OCI-LY3 (cell line): ENCODE measurements at regions not wholly inside any gene's neighbourhood (a gene's known extent, or its start where the extent isn't known, plus 50 kb on each side); places are given as distances from the start of the nearest gene placed in this dataset.

Source experiments
- EZH2phosphoT487 ChIP-seq: fragments of 200-600 bp; shearing (Covaris generic); IDR thresholded peaks from 2 replicates; pipeline ENCODE4 v1.6.1; 2018; ENCODE audit warnings: antibody characterized with exemption, mixed run types, low read depth
- TF ChIP-seq, protein P1 (sequence below): fragments of 200-600, 300-600 bp; sonication (generic); IDR thresholded peaks from 2 replicates; pipeline ENCODE4 v1.5.1; 2014; ENCODE audit warnings: antibody characterized with exemption, low read length, low read depth

- TF ChIP-seq, protein P1, sequence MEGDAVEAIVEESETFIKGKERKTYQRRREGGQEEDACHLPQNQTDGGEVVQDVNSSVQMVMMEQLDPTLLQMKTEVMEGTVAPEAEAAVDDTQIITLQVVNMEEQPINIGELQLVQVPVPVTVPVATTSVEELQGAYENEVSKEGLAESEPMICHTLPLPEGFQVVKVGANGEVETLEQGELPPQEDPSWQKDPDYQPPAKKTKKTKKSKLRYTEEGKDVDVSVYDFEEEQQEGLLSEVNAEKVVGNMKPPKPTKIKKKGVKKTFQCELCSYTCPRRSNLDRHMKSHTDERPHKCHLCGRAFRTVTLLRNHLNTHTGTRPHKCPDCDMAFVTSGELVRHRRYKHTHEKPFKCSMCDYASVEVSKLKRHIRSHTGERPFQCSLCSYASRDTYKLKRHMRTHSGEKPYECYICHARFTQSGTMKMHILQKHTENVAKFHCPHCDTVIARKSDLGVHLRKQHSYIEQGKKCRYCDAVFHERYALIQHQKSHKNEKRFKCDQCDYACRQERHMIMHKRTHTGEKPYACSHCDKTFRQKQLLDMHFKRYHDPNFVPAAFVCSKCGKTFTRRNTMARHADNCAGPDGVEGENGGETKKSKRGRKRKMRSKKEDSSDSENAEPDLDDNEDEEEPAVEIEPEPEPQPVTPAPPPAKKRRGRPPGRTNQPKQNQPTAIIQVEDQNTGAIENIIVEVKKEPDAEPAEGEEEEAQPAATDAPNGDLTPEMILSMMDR, result no peak
- TF ChIP-seq EZH2phosphoT487, result no peak
These were observed 221.4 kb downstream of the MAF start for GRCh38 chr16:79379095-79379494.
